ENCODE measurements at regions not wholly inside any gene's neighbourhood (a gene's known extent, or its start where the extent isn't known, plus 50 kb on each side); places are given as distances from the start of the nearest gene placed in this dataset.

- TF ChIP-seq, protein P1, sequence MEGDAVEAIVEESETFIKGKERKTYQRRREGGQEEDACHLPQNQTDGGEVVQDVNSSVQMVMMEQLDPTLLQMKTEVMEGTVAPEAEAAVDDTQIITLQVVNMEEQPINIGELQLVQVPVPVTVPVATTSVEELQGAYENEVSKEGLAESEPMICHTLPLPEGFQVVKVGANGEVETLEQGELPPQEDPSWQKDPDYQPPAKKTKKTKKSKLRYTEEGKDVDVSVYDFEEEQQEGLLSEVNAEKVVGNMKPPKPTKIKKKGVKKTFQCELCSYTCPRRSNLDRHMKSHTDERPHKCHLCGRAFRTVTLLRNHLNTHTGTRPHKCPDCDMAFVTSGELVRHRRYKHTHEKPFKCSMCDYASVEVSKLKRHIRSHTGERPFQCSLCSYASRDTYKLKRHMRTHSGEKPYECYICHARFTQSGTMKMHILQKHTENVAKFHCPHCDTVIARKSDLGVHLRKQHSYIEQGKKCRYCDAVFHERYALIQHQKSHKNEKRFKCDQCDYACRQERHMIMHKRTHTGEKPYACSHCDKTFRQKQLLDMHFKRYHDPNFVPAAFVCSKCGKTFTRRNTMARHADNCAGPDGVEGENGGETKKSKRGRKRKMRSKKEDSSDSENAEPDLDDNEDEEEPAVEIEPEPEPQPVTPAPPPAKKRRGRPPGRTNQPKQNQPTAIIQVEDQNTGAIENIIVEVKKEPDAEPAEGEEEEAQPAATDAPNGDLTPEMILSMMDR (IDR thresholded peaks at IDR 0.05), result no peak
- no peak for TF ChIP-seq ZFX (IDR thresholded peaks at IDR 0.05; ENCODE audit: borderline replicate concordance)
Measured at GRCh38 chrX:5242091-5242790, 986.4 kb downstream of the NLGN4X start.
